Mesenchymal stem cell (in vitro differentiated cells and primary cell): ENCODE measurements at regions not wholly inside any gene's neighbourhood (a gene's known extent, or its start where the extent isn't known, plus 50 kb on each side); places are given as distances from the start of the nearest gene placed in this dataset.

Source experiments
- DNase-seq: peaks from one replicate; pipeline ENCODE4 v3.0.0-alpha.2; 2013
- H2AFZ ChIP-seq: one replicate; pipeline ENCODE4 v1.6.1; 2013; ENCODE audit warnings: low read depth, mild to moderate bottlenecking, control low read depth, inconsistent platforms, low read length, moderate library complexity
- H2AK5ac ChIP-seq: 2 replicates; pipeline ENCODE4 v1.6.1; 2013; ENCODE audit warnings: low read length, moderate library complexity, mild to moderate bottlenecking, inconsistent platforms; ENCODE audit not compliant: severe bottlenecking
- H2BK120ac ChIP-seq: one replicate; pipeline ENCODE4 v1.6.1; 2013; ENCODE audit warnings: low read depth, mild to moderate bottlenecking, inconsistent platforms, low read length, moderate library complexity
- H2BK12ac ChIP-seq, 2 experiments: one replicate each; pipeline ENCODE4 v1.6.1; 2013; ENCODE audit warnings: inconsistent platforms in 2 of 2, low read length in 2 of 2, mild to moderate bottlenecking in 2 of 2, moderate library complexity in 2 of 2, control low read depth in 1 of 2
- H2BK15ac ChIP-seq: one replicate; pipeline ENCODE4 v1.6.1; 2013; ENCODE audit warnings: mild to moderate bottlenecking, low read depth, inconsistent platforms; ENCODE audit not compliant: poor library complexity, severe bottlenecking
- H2BK5ac ChIP-seq: 2 replicates; pipeline ENCODE4 v1.6.1; 2013; ENCODE audit warnings: low read depth, mild to moderate bottlenecking, low read length, control low read depth, inconsistent platforms; ENCODE audit not compliant: poor library complexity, severe bottlenecking
- H3K14ac ChIP-seq, 2 experiments: one replicate each; pipeline ENCODE4 v1.6.1; 2013; ENCODE audit warnings: inconsistent platforms in 2 of 2, low read length in 2 of 2, control low read depth in 1 of 2, mild to moderate bottlenecking in 1 of 2, moderate library complexity in 1 of 2
- H3K18ac ChIP-seq, 2 experiments: one replicate each; pipeline ENCODE4 v1.6.1; 2013; ENCODE audit warnings: inconsistent platforms in 2 of 2, low read length in 2 of 2, control low read depth in 1 of 2, low read depth in 1 of 2, mild to moderate bottlenecking in 1 of 2
- H3K23ac ChIP-seq, 2 experiments: one replicate each; pipeline ENCODE4 v1.6.1; 2013; ENCODE audit warnings: inconsistent platforms in 2 of 2, low read length in 2 of 2, mild to moderate bottlenecking in 2 of 2, moderate library complexity in 2 of 2, control low read depth in 1 of 2
- H3K27ac ChIP-seq: 2 replicates; pipeline ENCODE4 v1.5.1; 2013; ENCODE audit warnings: mild to moderate bottlenecking, moderate library complexity, low read length, control low read depth, inconsistent platforms; ENCODE audit not compliant: poor library complexity, severe bottlenecking
- H3K27me3 ChIP-seq, 2 experiments: 2 replicates each; pipeline versions ENCODE4 v1.6.1 to v1.7.0; 2013; ENCODE audit warnings: low read length in 2 of 2, mild to moderate bottlenecking in 2 of 2, moderate library complexity in 2 of 2, control low read depth in 1 of 2, inconsistent platforms in 1 of 2; ENCODE audit not compliant: control insufficient read depth in 1 of 2, insufficient read depth in 1 of 2
- H3K36me3 ChIP-seq, 2 experiments: 2 replicates each; pipeline versions ENCODE4 v1.6.1 to v1.7.0; 2013; ENCODE audit warnings: low read length in 2 of 2, control low read depth in 1 of 2, inconsistent platforms in 1 of 2, low read depth in 1 of 2, mild to moderate bottlenecking in 1 of 2; ENCODE audit not compliant: insufficient read depth in 2 of 2, control insufficient read depth in 1 of 2
- H3K4ac ChIP-seq, 2 experiments: one replicate each; pipeline ENCODE4 v1.6.1; 2013; ENCODE audit warnings: inconsistent platforms in 2 of 2, low read length in 2 of 2, mild to moderate bottlenecking in 2 of 2, moderate library complexity in 2 of 2, control low read depth in 1 of 2, low read depth in 1 of 2
- H3K4me1 ChIP-seq: 2 replicates; pipeline ENCODE4 v1.6.1; 2013; ENCODE audit warnings: low read depth, low read length, control low read depth; ENCODE audit not compliant: control insufficient read depth, insufficient read depth
- H3K4me2 ChIP-seq: 2 replicates; pipeline ENCODE4 v1.6.1; 2013; ENCODE audit warnings: low read length, mild to moderate bottlenecking, inconsistent platforms; ENCODE audit not compliant: poor library complexity, severe bottlenecking
- H3K4me3 ChIP-seq, 2 experiments: 2 replicates each; pipeline versions ENCODE4 v1.5.1 to v1.7.0; 2013; ENCODE audit warnings: low read length in 2 of 2, mild to moderate bottlenecking in 2 of 2, control low read depth in 1 of 2, low read depth in 1 of 2; ENCODE audit not compliant: insufficient read depth in 1 of 2
- H3K79me1 ChIP-seq: replicated peaks from 2 replicates; pipeline ENCODE4 v1.6.1; 2013; ENCODE audit warnings: mild to moderate bottlenecking, control low read depth, low read length, inconsistent platforms; ENCODE audit not compliant: poor library complexity, severe bottlenecking
- H3K9ac ChIP-seq: 2 replicates; pipeline ENCODE4 v1.7.0; 2013; ENCODE audit warnings: mild to moderate bottlenecking, low read length, moderate library complexity
- H3K9me3 ChIP-seq: 2 replicates; pipeline ENCODE4 v1.7.0; 2013; ENCODE audit warnings: mild to moderate bottlenecking, low read length; ENCODE audit not compliant: control insufficient read depth
- H4K8ac ChIP-seq: one replicate; pipeline ENCODE4 v1.6.1; 2013; ENCODE audit warnings: inconsistent platforms, mild to moderate bottlenecking, low read length, moderate library complexity
- H4K91ac ChIP-seq: one replicate; pipeline ENCODE4 v1.6.1; 2013; ENCODE audit warnings: mild to moderate bottlenecking, low read length, inconsistent platforms
- WGBS: methylation state at CpG from one replicate; pipeline ENCODE4 v1.1.7; 2013; ENCODE audit warnings: mixed read lengths; 5-methylcytosine and 5-hydroxymethylcytosine counted together

GRCh38 chr6:71383476-71383875 lies 94.9 kb downstream of the OGFRL1 start:
- 89% methylated on average over 4 of the region's 4 CpGs for WGBS
- no peak overlapping the region for H3K4me2 ChIP-seq

GRCh38 chr6:71383901-71384489 lies 95.4 kb downstream of the OGFRL1 start:
- no peak overlapping the region for H3K18ac ChIP-seq
- no peak overlapping the region for H3K4me3 ChIP-seq
- peaks cover 3% of the 10 kb centered on the region for H3K79me1 ChIP-seq
- H3K27me3 ChIP-seq, result no peaks in the 10 kb centered on the region
- H2BK120ac ChIP-seq, result no peak overlapping the region
- 38% methylated on average over 2 of the region's 5 CpGs for WGBS
- peak overlapping the region; percentile 37 for H3K27ac ChIP-seq
- H3K14ac ChIP-seq, result no peak overlapping the region
- H3K4ac ChIP-seq, result no peak overlapping the region
- no peak overlapping the region for H2AK5ac ChIP-seq
- no peak overlapping the region for H3K23ac ChIP-seq
- no peak overlapping the region for H2BK12ac ChIP-seq
- no peak overlapping the region for H4K91ac ChIP-seq
- H3K4me2 ChIP-seq, result no peak overlapping the region
- peak; percentile 63 for DNase-seq
- peaks cover 4% of the 10 kb centered on the region for H3K4me1 ChIP-seq
- H2BK5ac ChIP-seq, result no peak overlapping the region
- H2BK15ac ChIP-seq, result no peak overlapping the region
- peak overlapping the region; percentile 52 for H3K9ac ChIP-seq
- no peak overlapping the region for H2AFZ ChIP-seq
- H3K9me3 ChIP-seq, result no peaks in the 10 kb centered on the region
- no peak overlapping the region for H4K8ac ChIP-seq
- H3K36me3 ChIP-seq, result peaks cover 3 to 5% of the 10 kb centered on the region in 2 experiments

More at GRCh38 chr6:71383476-71383875, 94.9 kb downstream of the OGFRL1 start:
- Histone ChIP-seq H3K23ac (no peak overlapping the region), H2BK15ac (peak overlapping the region; percentile 93), H3K4ac (no peak overlapping the region), H3K18ac (no peak overlapping the region), H3K36me3 (peaks cover 5% of the 10 kb centered on the region in 2 experiments), H4K8ac (no peak overlapping the region), H3K9ac (no peak overlapping the region), H3K14ac (no peak overlapping the region), H2AK5ac (no peak overlapping the region), H2BK120ac (no peak overlapping the region), H3K4me1 (peaks cover 4% of the 10 kb centered on the region), H2BK12ac (no peak overlapping the region), H3K4me3 (no peak overlapping the region), H2BK5ac (no peak overlapping the region), H3K27me3 (no peaks in the 10 kb centered on the region), H3K9me3 (no peaks in the 10 kb centered on the region), H3K27ac (peak overlapping the region; percentile 21), H3K79me1 (peaks cover 6% of the 10 kb centered on the region), H2AFZ (no peak overlapping the region), H4K91ac (no peak overlapping the region)
- DNase-seq, result no peak

- no peak overlapping the region for H3K18ac ChIP-seq
- no peak overlapping the region for H2BK15ac ChIP-seq
- no peak overlapping the region for H3K23ac ChIP-seq
- no peak overlapping the region for H4K8ac ChIP-seq
- H4K91ac ChIP-seq, result no peak overlapping the region
- no peak overlapping the region for H2BK5ac ChIP-seq
- no peak overlapping the region for H2AFZ ChIP-seq
- no CpG with 5 or more reads among the region's 1 CpG for WGBS
- H2BK120ac ChIP-seq, result no peak overlapping the region
- peak overlapping the region; percentile 69 for H3K27ac ChIP-seq
- no peak overlapping the region for H2BK12ac ChIP-seq
- no peak for DNase-seq
- H3K9me3 ChIP-seq, result no peaks in the 10 kb centered on the region
- H3K27me3 ChIP-seq, result no peaks in the 10 kb centered on the region
- H3K4me1 ChIP-seq, result peaks cover 4% of the 10 kb centered on the region
- H3K4me2 ChIP-seq, result no peak overlapping the region
- no peak overlapping the region for H3K9ac ChIP-seq
- no peak overlapping the region for H2AK5ac ChIP-seq
- peaks cover 3% of the 10 kb centered on the region for H3K79me1 ChIP-seq
- no peak overlapping the region for H3K14ac ChIP-seq
- H3K4ac ChIP-seq, result no peak overlapping the region
- no peak overlapping the region for H3K4me3 ChIP-seq
- peaks cover 3 to 8% of the 10 kb centered on the region in 2 experiments for H3K36me3 ChIP-seq
Measured at GRCh38 chr6:71385111-71385822, 96.7 kb downstream of the OGFRL1 start.

GRCh38 chr6:71386215-71386614 lies 97.6 kb downstream of the OGFRL1 start:
- H2BK5ac ChIP-seq, result no peak overlapping the region
- no peak overlapping the region for H4K91ac ChIP-seq
- no peak overlapping the region for H3K4me3 ChIP-seq
- no peak overlapping the region for H2AFZ ChIP-seq
- peak overlapping the region; percentile 40 for H3K27ac ChIP-seq
- peaks cover 4% of the 10 kb centered on the region for H3K4me1 ChIP-seq
- no peak overlapping the region for H2AK5ac ChIP-seq
- H3K9ac ChIP-seq, result peak overlapping the region; percentile 1
- no peak overlapping the region for H3K23ac ChIP-seq
- peaks cover 3 to 8% of the 10 kb centered on the region in 2 experiments for H3K36me3 ChIP-seq
- 85% methylated on average over 2 of the region's 4 CpGs for WGBS
- no peak overlapping the region for H2BK12ac ChIP-seq
- no peaks in the 10 kb centered on the region for H3K27me3 ChIP-seq
- H2BK120ac ChIP-seq, result no peak overlapping the region
- no peak overlapping the region for H3K4ac ChIP-seq
- H3K79me1 ChIP-seq, result peaks cover 1% of the 10 kb centered on the region
- H3K4me2 ChIP-seq, result no peak overlapping the region
- no peaks in the 10 kb centered on the region for H3K9me3 ChIP-seq
- H4K8ac ChIP-seq, result no peak overlapping the region
- no peak overlapping the region for H3K14ac ChIP-seq
- no peak overlapping the region for H3K18ac ChIP-seq
- DNase-seq, result no peak
- H2BK15ac ChIP-seq, result no peak overlapping the region
